ENCODE measurements at regions not wholly inside any gene's neighbourhood (a gene's known extent, or its start where the extent isn't known, plus 50 kb on each side); places are given as distances from the start of the nearest gene placed in this dataset.

DNA sequence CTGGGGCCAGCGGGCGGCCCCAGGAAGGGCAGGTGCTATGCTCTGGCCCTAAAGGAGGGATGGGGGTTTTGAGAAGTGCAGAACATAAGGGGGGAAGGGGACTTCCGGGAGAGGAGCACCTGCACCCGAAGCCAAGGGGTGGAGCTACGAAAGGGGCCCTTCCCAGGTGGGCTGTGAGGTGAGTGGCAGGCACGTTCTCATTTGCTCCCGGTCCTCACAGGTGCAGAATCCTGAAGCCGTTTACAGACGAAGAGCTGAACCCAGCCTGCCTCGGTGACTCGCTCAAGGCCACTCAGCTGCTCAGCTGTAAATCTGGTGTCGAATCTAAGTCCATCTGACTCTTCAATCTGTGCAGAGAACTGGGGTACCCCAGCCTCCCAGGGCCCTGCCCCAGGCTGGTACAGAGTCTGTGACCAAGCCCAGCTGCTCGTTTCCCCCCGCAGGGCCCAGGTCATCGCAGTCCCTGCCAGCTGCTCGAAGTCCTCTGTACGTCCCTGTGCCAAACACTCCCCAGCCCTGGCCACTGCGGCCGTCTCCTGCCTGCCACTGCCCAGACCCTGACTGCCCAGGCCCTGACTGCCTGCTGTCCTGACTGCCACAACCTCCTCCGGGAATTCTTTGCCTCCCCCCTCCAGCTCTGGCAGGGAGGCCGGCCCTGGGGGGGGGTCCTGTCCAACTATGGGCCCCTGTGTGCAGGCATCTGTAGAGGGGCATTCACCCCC, 53.8 kb upstream of the RXRA start:
- Mint-ChIP-seq H3K27me3 (ENCODE audit: low read depth) (no peaks in the 10 kb centered on the region), H3K36me3 (ENCODE audit: low read depth) (no peaks in the 10 kb centered on the region), H3K27ac (ENCODE audit: unreplicated experiment) (no peak overlapping the region), H3K4me1 (peaks cover 19% of the 10 kb centered on the region), H3K4me3 (no peak overlapping the region), H3K9me3 (no peaks in the 10 kb centered on the region)
- DNase-seq (ENCODE audit: low read depth, low spot score) = no peak
- TF ChIP-seq CTCF (conservative IDR thresholded peaks at IDR 0.05) = no peak

DNA sequence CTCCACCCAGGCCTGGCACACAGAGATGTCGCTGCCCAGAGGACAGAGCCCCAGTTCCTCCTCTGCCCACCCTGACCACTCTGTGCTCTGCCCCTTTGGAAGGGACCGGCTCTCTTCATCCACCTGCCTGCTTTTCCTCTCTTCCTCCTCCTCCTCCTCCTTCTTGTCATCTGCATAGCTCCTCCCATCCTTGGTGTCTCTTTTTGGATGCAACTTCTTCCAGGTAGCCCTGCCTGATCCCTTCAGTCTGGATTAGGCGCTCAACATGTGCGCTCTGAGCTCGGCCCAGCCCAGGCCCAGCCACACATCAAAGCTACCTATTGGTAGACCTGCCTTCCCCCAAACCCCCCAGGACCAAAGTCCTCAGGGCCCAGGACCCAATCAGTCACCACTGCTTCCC, 52.6 kb upstream of the RXRA start:
- no peak for TF ChIP-seq CTCF (conservative IDR thresholded peaks at IDR 0.05)
- no peak for DNase-seq (ENCODE audit: low read depth, low spot score)
- H3K36me3 Mint-ChIP-seq (ENCODE audit: low read depth) = no peaks in the 10 kb centered on the region
- no peaks in the 10 kb centered on the region for H3K9me3 Mint-ChIP-seq
- peaks cover 10% of the 10 kb centered on the region for H3K4me1 Mint-ChIP-seq
- no peaks in the 10 kb centered on the region for H3K27me3 Mint-ChIP-seq (ENCODE audit: low read depth)
- no peak overlapping the region for H3K4me3 Mint-ChIP-seq
- no peak overlapping the region for H3K27ac Mint-ChIP-seq (ENCODE audit: unreplicated experiment)

GRCh38 chr9:134275375-134275774, 50.9 kb upstream of the RXRA start:
- no peak for DNase-seq (ENCODE audit: low read depth, low spot score)
- TF ChIP-seq CTCF (conservative IDR thresholded peaks at IDR 0.05) = no peak
- H3K27ac Mint-ChIP-seq (ENCODE audit: unreplicated experiment) = no peak overlapping the region
- H3K9me3 Mint-ChIP-seq = no peaks in the 10 kb centered on the region
- no peaks in the 10 kb centered on the region for H3K36me3 Mint-ChIP-seq (ENCODE audit: low read depth)
- no peaks in the 10 kb centered on the region for H3K27me3 Mint-ChIP-seq (ENCODE audit: low read depth)
- peaks cover 10% of the 10 kb centered on the region for H3K4me1 Mint-ChIP-seq
- no peak overlapping the region for H3K4me3 Mint-ChIP-seq

DNA sequence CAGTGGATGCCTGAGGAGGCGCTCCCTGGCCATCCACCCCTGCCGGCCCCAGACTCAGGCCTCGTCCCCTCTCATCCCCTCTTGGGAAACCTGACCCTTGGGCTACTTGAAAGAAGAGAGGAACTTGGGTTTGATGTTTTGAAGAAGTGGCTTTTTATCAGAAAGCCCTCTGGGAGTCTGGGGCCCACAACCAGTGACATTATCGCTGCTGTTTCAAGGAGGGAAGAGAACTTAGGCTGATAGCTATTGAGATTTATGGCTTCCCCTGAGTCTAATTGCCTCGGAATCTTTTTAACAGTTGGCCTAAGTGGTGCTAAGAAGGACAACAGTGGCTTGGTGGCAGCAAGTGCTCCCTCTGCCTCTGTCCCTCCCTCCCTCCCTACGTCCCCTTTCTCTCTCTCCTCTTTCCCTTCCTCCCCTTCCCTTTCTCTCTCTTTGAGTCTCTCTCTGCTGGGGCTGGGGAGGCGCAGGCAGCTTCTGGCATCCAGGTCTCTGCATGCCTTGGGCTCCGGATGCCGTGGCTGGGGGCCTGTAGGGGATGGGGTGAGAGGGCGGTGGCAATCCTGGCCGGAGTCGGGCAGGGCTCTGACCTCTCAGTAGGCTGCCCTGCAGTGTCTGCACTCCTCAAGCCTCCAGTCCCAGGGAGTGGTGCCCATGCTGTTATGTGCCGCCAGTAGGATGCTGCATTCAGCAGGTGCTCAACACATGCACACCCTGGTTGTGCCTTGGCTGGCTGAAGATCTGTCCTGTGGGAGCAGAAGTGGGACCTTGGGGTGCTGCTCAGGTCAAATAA, 49.6 kb upstream of the RXRA start:
- Mint-ChIP-seq H3K9me3 (no peaks in the 10 kb centered on the region), H3K4me1 (peaks cover 14% of the 10 kb centered on the region), H3K36me3 (ENCODE audit: low read depth) (no peaks in the 10 kb centered on the region), H3K27ac (ENCODE audit: unreplicated experiment) (peak overlapping the region; percentile 46), H3K4me3 (no peak overlapping the region), H3K27me3 (ENCODE audit: low read depth) (no peaks in the 10 kb centered on the region)
- no peak for TF ChIP-seq CTCF (conservative IDR thresholded peaks at IDR 0.05)
- DNase-seq (ENCODE audit: low read depth, low spot score) = no peak

Data from neural crest cell (in vitro differentiated cells).